H1 (cell line): ENCODE measurements at regions not wholly inside any gene's neighbourhood (a gene's known extent, or its start where the extent isn't known, plus 50 kb on each side); places are given as distances from the start of the nearest gene placed in this dataset.

Experiments
- CTCF ChIA-PET: fragments of 300-600 bp; sonication (Branson Sonifier 250); formaldehyde crosslinking; loops from one replicate; lab custom pipeline; 2021; ENCODE audit not compliant: partially characterized antibody; lab: Charles Lee
- POLR2A ChIA-PET: fragments of 300-600 bp; sonication (Branson Sonifier 250); formaldehyde crosslinking; loops from one replicate; lab custom pipeline; 2021; ENCODE audit warnings: inconsistent platforms; ENCODE audit not compliant: partially characterized antibody; lab: Charles Lee
- DNase-seq, 2 experiments: peaks; one replicate each; pipeline versions ENCODE4 v3.0.0 to v3.0.0-alpha.2; 2010 to 2022; ENCODE audit warnings: low spot score in 2 of 2, low read depth in 1 of 2, mixed read lengths in 1 of 2
- FAIRE-seq: peaks from 2 replicates; lab custom pipeline; 2011; peaks lifted over from hg19 to GRCh38; lab: Jason Lieb, UNC
- H2AFZ ChIP-seq: 2 replicates; pipeline ENCODE4 v1.8.1; 2012; ENCODE audit warnings: low read length, inconsistent platforms
- H2AK5ac ChIP-seq: 2 replicates; pipeline ENCODE4 v1.6.1; 2013; ENCODE audit warnings: low read depth, low read length
- H2BK120ac ChIP-seq: replicated peaks from 2 replicates; pipeline ENCODE3; 2013; ENCODE audit warnings: low read depth, low read length, inconsistent platforms
- H2BK12ac ChIP-seq: 2 replicates; pipeline ENCODE4 v1.6.1; 2013; ENCODE audit warnings: low read depth, low read length
- H2BK15ac ChIP-seq: 2 replicates; pipeline ENCODE4 v1.6.1; 2013; ENCODE audit warnings: low read length
- H2BK20ac ChIP-seq: 2 replicates; pipeline ENCODE4 v1.6.1; 2013; ENCODE audit warnings: low read length
- H2BK5ac ChIP-seq: 2 replicates; pipeline ENCODE4 v1.6.1; 2013; ENCODE audit warnings: low read depth, low read length
- H3K14ac ChIP-seq: 2 replicates; pipeline ENCODE4 v1.6.1; 2013; ENCODE audit warnings: inconsistent platforms; ENCODE audit not compliant: insufficient read length
- H3K18ac ChIP-seq: 2 replicates; pipeline ENCODE4 v1.6.1; 2013; ENCODE audit warnings: low read length; ENCODE audit errors: extremely low read depth
- H3K23ac ChIP-seq: 2 replicates; pipeline ENCODE4 v1.6.1; 2013; ENCODE audit warnings: inconsistent platforms; ENCODE audit not compliant: insufficient read length
- H3K23me2 ChIP-seq: 2 replicates; pipeline ENCODE4 v1.6.1; 2013; ENCODE audit warnings: low read depth, low read length
- H3K27ac ChIP-seq: 2 replicates; pipeline ENCODE4 v1.6.1; 2011; ENCODE audit warnings: low read depth, low read length, inconsistent platforms
- H3K27me3 ChIP-seq, 4 experiments: replicated peaks in 1 of 4; 1 replicate in 1 of 4; 2 replicates in 3 of 4; pipeline versions ENCODE4 v1.6.1 to v1.8.1; 2011 to 2013; ENCODE audit warnings: low read length in 3 of 4, mild to moderate bottlenecking in 3 of 4, inconsistent platforms in 2 of 4, mixed read lengths in 2 of 4, moderate library complexity in 1 of 4; ENCODE audit not compliant: control insufficient read depth in 3 of 4, insufficient read depth in 3 of 4; ENCODE audit errors: extremely low read depth in 1 of 4
- H3K36me3 ChIP-seq, 4 experiments: 2 replicates each; pipeline versions ENCODE4 v1.6.1 to v1.8.1; 2011 to 2013; ENCODE audit warnings: mild to moderate bottlenecking in 4 of 4, low read length in 3 of 4, moderate library complexity in 2 of 4, control low read depth in 1 of 4, inconsistent platforms in 1 of 4; ENCODE audit not compliant: insufficient read depth in 4 of 4, control insufficient read depth in 2 of 4
- H3K4ac ChIP-seq: replicated peaks from 2 replicates; pipeline ENCODE3; 2013; ENCODE audit warnings: low read length, low read depth, mixed read lengths, inconsistent platforms; ENCODE audit not compliant: insufficient read length
- H3K4me1 ChIP-seq, 4 experiments: replicated peaks in 1 of 4; 1 replicate in 1 of 4; 2 replicates in 3 of 4; pipeline versions ENCODE4 v1.6.1 to v1.8.1; 2011 to 2013; ENCODE audit warnings: low read length in 3 of 4, inconsistent platforms in 2 of 4, mixed read lengths in 1 of 4; ENCODE audit not compliant: insufficient read depth in 4 of 4, control insufficient read depth in 3 of 4
- H3K4me2 ChIP-seq, 2 experiments: 2 replicates each; pipeline versions ENCODE4 v1.6.1 to v1.8.1; 2011 to 2013; ENCODE audit warnings: low read depth in 2 of 2, low read length in 2 of 2, control low read depth in 1 of 2, inconsistent platforms in 1 of 2, mild to moderate bottlenecking in 1 of 2; ENCODE audit not compliant: insufficient read depth in 1 of 2
- H3K4me3 ChIP-seq, 4 experiments: fragments of 200-600, 300-600 bp in 1 of 4; sonication (generic), shearing (Covaris generic), sonication (Bioruptor Twin) in 1 of 4; 2 replicates each; pipeline versions ENCODE4 v1.5.1 to v1.8.1; 2011 to 2016; ENCODE audit warnings: low read length in 4 of 4, low read depth in 3 of 4, control low read depth in 2 of 4, inconsistent platforms in 2 of 4, mild to moderate bottlenecking in 2 of 4, mixed read lengths in 1 of 4, moderate library complexity in 1 of 4; ENCODE audit not compliant: insufficient read depth in 2 of 4; ENCODE audit errors: extremely low read depth in 1 of 4
- H3K56ac ChIP-seq: replicated peaks from 2 replicates; pipeline ENCODE3; 2013; ENCODE audit warnings: low read depth, mild to moderate bottlenecking, mixed read lengths, low read length, inconsistent platforms; ENCODE audit not compliant: insufficient read length
- H3K79me1 ChIP-seq: 2 replicates; pipeline ENCODE4 v1.6.1; 2013; ENCODE audit warnings: low read depth, low read length, control low read depth
- H3K79me2 ChIP-seq, 2 experiments: 2 replicates each; pipeline versions ENCODE4 v1.6.1 to v1.8.1; 2012 to 2013; ENCODE audit warnings: low read length in 2 of 2, mild to moderate bottlenecking in 2 of 2, inconsistent platforms in 1 of 2; ENCODE audit not compliant: insufficient read depth in 2 of 2, control insufficient read depth in 1 of 2
- H3K9ac ChIP-seq, 4 experiments: replicated peaks in 1 of 4; 1 replicate in 1 of 4; 2 replicates in 3 of 4; pipeline versions ENCODE4 v1.6.1 to v1.8.1; 2011 to 2013; ENCODE audit warnings: low read depth in 3 of 4, low read length in 3 of 4, control low read depth in 2 of 4, mild to moderate bottlenecking in 2 of 4, moderate library complexity in 2 of 4, inconsistent platforms in 1 of 4; ENCODE audit errors: extremely low read depth in 1 of 4
- H3K9me3 ChIP-seq, 2 experiments: 2 replicates each; pipeline versions ENCODE4 v1.6.1 to v1.8.1; 2012 to 2013; ENCODE audit warnings: mild to moderate bottlenecking in 2 of 2, moderate library complexity in 2 of 2, control low read depth in 1 of 2, inconsistent platforms in 1 of 2, low read depth in 1 of 2, low read length in 1 of 2, mixed read lengths in 1 of 2; ENCODE audit not compliant: insufficient read depth in 2 of 2
- H4K20me1 ChIP-seq, 2 experiments: replicated peaks in 1 of 2; 2 replicates each; pipeline versions ENCODE3 to v1.8.1; 2011 to 2013; ENCODE audit warnings: inconsistent platforms in 2 of 2, low read length in 2 of 2, mild to moderate bottlenecking in 1 of 2; ENCODE audit not compliant: insufficient read depth in 2 of 2, control insufficient read depth in 1 of 2
- H4K5ac ChIP-seq: 2 replicates; pipeline ENCODE4 v1.6.1; 2013; ENCODE audit warnings: low read length, low read depth, mixed read lengths, inconsistent platforms; ENCODE audit not compliant: insufficient read length
- H4K8ac ChIP-seq: 2 replicates; pipeline ENCODE4 v1.8.0; 2013; ENCODE audit warnings: mild to moderate bottlenecking, moderate library complexity, low read length, inconsistent platforms; ENCODE audit not compliant: insufficient read depth; ENCODE audit errors: extremely low read depth
- H4K91ac ChIP-seq: replicated peaks from 2 replicates; pipeline ENCODE3; 2013; ENCODE audit warnings: low read length, mixed read lengths, inconsistent platforms; ENCODE audit not compliant: insufficient read length
- ASH2L ChIP-seq: fragments of 200-600, 300-600 bp; sonication (generic); IDR thresholded peaks from one replicate; pipeline ENCODE4 v1.7.1; 2017; ENCODE audit warnings: low read length
- CTBP2 ChIP-seq: IDR thresholded peaks from 2 replicates; pipeline ENCODE4 v1.7.0; 2011; ENCODE audit warnings: borderline replicate concordance, mild to moderate bottlenecking, moderate library complexity, mixed read lengths, low read length; ENCODE audit not compliant: insufficient read depth, insufficient read length
- HDAC6 ChIP-seq: IDR thresholded peaks from one replicate; pipeline ENCODE4 v1.7.1; 2012; ENCODE audit warnings: low read depth, mild to moderate bottlenecking, inconsistent platforms, low read length, moderate library complexity
- KDM5A ChIP-seq: fragments of 200-600 bp; IDR thresholded peaks from 2 replicates; pipeline ENCODE4 v1.7.1; 2012; ENCODE audit warnings: mild to moderate bottlenecking, low read length, inconsistent platforms, mixed read lengths
- RAD21 ChIP-seq, 2 experiments: IDR thresholded peaks in 1 of 2; conservative IDR thresholded peaks in 1 of 2; 2 replicates each; pipeline ENCODE4 v1.6.1; 2011; ENCODE audit warnings: low read depth in 2 of 2, low read length in 2 of 2, improper control_type of control experiment in 1 of 2, inconsistent platforms in 1 of 2, mild to moderate bottlenecking in 1 of 2, moderate library complexity in 1 of 2
- SIX5 ChIP-seq: IDR thresholded peaks from 2 replicates; pipeline ENCODE4 v1.6.1; 2011; ENCODE audit warnings: mild to moderate bottlenecking, low read depth, low read length
- SP1 ChIP-seq: IDR thresholded peaks from 2 replicates; pipeline ENCODE4 v1.6.1; 2011; ENCODE audit warnings: low read depth, low read length
- SP2 ChIP-seq: IDR thresholded peaks from 2 replicates; pipeline ENCODE4 v1.6.1; 2012; ENCODE audit warnings: mild to moderate bottlenecking, low read length, inconsistent platforms
- SRF ChIP-seq: IDR thresholded peaks from 2 replicates; pipeline ENCODE4 v1.6.1; 2011; ENCODE audit warnings: mild to moderate bottlenecking, low read depth, low read length, moderate library complexity
- WGBS, 2 experiments: shearing (Covaris generic) in 1 of 2; methylation state at CpG; one replicate each; pipeline versions ENCODE4 v1.1.6 to v1.1.7; 2013 to 2015; ENCODE audit warnings: low lambda C conversion rate in 2 of 2, mixed read lengths in 2 of 2, inconsistent platforms in 1 of 2, low coverage in 1 of 2, missing lambda C conversion rate in 1 of 2; ENCODE audit not compliant: insufficient replicate concordance in 2 of 2, insufficient coverage in 1 of 2, insufficient read length in 1 of 2; ENCODE audit errors: extremely low coverage in 1 of 2, missing lambda C conversion rate in 1 of 2; 5-methylcytosine and 5-hydroxymethylcytosine counted together
- TF ChIP-seq, protein P1 (sequence below): IDR thresholded peaks from 2 replicates; pipeline ENCODE4 v1.6.1; 2012; ENCODE audit warnings: inconsistent platforms

DNA sequence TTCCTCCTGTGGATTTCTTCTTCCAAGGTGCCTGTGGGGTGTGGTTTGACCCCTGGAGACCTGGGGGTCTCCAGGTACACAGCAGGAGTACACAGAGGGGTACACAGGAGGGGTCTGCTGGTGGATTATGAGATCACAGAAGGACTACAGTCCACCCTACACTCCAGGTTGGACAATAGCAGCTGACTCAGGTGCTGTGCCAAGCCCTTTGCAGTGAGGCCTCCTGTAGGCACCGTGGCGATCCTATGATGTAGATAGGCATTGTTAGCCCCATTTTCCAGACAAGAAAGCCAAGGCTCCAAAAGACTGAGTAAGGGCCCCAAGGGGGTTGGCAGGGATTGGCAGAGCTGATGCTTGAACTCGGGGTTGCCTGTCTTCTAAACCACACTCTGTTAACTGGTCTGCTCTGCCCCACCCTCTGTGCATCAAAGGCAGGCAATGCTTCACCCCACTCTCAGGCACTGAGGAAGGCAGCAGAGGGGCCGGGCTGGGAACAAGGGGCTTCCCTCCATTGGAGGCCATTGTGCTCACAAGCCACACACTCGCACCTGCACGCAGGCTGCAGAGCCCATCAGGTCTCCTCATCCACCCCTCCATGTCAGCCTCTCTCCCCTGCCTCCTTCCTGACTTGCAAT lies 77.5 kb upstream of the SIRPA start:
- no peak overlapping the region for H3K14ac ChIP-seq
- H3K56ac ChIP-seq = no peak overlapping the region
- H3K23ac ChIP-seq = no peak overlapping the region
- FAIRE-seq = no peak
- peak overlapping the region; percentile 71; the same call in 1 of the 2 replicates for H3K18ac ChIP-seq
- peak overlapping the region; percentile 72; the same call in 1 of the 2 replicates for H2BK20ac ChIP-seq
- WGBS, 2 experiments = 82% methylated on average over 6 of the region's 6 CpGs; no CpG with 5 or more reads in 1 of the 2 experiments
- DNase-seq = no peak
- no peak overlapping the region; a peak in 1 of 7 replicates for H3K9ac ChIP-seq
- peaks cover 6 to 30% (median 18%) of the 10 kb centered on the region in 4 experiments for H3K4me1 ChIP-seq
- H2BK5ac ChIP-seq = no peak overlapping the region
- H3K23me2 ChIP-seq = peaks cover 5% of the 10 kb centered on the region; the same call in 1 of the 2 replicates
- no peak overlapping the region for H2BK120ac ChIP-seq
- H3K36me3 ChIP-seq = no peaks in the 10 kb centered on the region
- no peak overlapping the region for H2AFZ ChIP-seq
- ChIA-PET POLR2A (interaction anchor here (1.9 kb wide), 1 partner anchor 12 kb away, joined by 5 read pairs; no protein-coding TSS in a partner anchor), CTCF (interaction anchor here (1.0 kb wide), 1 partner anchor 34 kb away, joined by 3 read pairs; no protein-coding TSS in a partner anchor)
- H3K27me3 ChIP-seq = no peaks in the 10 kb centered on the region; a peak in 1 of 7 replicates
- no peaks in the 10 kb centered on the region for H3K79me2 ChIP-seq
- H3K79me1 ChIP-seq = no peaks in the 10 kb centered on the region
- 0 out of 2 replicates have a peak overlapping the region, but pooled peaks have one; percentile 92 for H2BK15ac ChIP-seq
- no peaks in the 10 kb centered on the region for H4K20me1 ChIP-seq
- peak overlapping the region; percentile 98; the same call in 1 of the 2 replicates for H2AK5ac ChIP-seq
- no peak overlapping the region for H4K8ac ChIP-seq
- peak overlapping the region in 1 of 2 experiments; percentile 82; a peak in 1 of 4 replicates for H3K4me2 ChIP-seq
- H3K9me3 ChIP-seq = no peaks in the 10 kb centered on the region
- H4K5ac ChIP-seq = no peak overlapping the region
- H3K4ac ChIP-seq = no peak overlapping the region
- no peak overlapping the region for H3K4me3 ChIP-seq
- no peak overlapping the region for H3K27ac ChIP-seq
- H4K91ac ChIP-seq = peak overlapping the region; percentile 50
- H2BK12ac ChIP-seq = peak overlapping the region; percentile 98
- no peak for TF ChIP-seq HDAC6
- TF ChIP-seq SP2 = no peak
- TF ChIP-seq KDM5A = no peak
- TF ChIP-seq RAD21 (IDR thresholded peaks at IDR 0.05 in 1 of 2, conservative IDR thresholded peaks at IDR 0.05 in 1 of 2; ENCODE audit: low read depth in 2 of 2, low read length in 2 of 2) = no peak
- TF ChIP-seq, protein P1, sequence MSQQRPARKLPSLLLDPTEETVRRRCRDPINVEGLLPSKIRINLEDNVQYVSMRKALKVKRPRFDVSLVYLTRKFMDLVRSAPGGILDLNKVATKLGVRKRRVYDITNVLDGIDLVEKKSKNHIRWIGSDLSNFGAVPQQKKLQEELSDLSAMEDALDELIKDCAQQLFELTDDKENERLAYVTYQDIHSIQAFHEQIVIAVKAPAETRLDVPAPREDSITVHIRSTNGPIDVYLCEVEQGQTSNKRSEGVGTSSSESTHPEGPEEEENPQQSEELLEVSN = no peak
- TF ChIP-seq SIX5 = no peak
- TF ChIP-seq CTBP2 = no peak
- TF ChIP-seq SP1 = no peak
- no peak for TF ChIP-seq SRF
- no peak for TF ChIP-seq ASH2L
